ENCODE measurements at regions not wholly inside any gene's neighbourhood (a gene's known extent, or its start where the extent isn't known, plus 50 kb on each side); places are given as distances from the start of the nearest gene placed in this dataset.

DNA sequence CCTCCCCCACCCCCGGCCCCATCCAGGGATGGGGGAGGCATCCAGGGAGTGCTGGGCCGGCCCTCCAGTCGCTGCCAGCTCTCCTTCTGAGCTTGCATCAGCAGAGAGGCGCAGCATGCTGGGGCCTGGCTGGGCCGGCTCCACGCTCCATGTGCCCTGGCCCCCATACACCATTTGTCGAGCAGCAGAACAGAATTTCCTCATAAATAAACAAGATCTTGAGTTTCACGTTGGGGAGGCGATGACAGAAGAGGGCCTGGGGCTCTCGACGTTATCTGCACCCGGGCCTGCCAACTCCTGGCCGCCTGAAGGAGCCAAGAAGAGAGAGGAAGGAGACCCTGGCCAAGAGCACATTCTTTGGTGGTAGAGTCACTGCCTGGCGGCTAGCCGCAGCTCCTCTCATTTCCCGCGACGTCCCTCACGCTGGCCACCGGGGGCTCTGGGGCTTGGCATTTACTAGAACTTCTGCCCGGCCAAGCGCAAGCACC lies 177.0 kb downstream of the FGF18 start:
- WGBS (ENCODE audit: insufficient coverage), result over 99% methylated on average over 16 of the region's 22 CpGs
- ChIA-PET POLR2A (no interaction called here), CTCF (no interaction called here)
- no peaks in the 10 kb centered on the region for H3K36me3 ChIP-seq (ENCODE audit: control insufficient read depth in 4 of 4, insufficient read depth in 4 of 4, low read length in 3 of 4)
- H3K27ac ChIP-seq (ENCODE audit: insufficient read depth in 1 of 2, low read depth in 1 of 2, low read length in 2 of 2, poor library complexity in 1 of 2, severe bottlenecking in 2 of 2), result no peak overlapping the region
- H3K9me3 ChIP-seq (ENCODE audit: control extremely low read depth in 1 of 5, control insufficient read depth in 4 of 5, insufficient read depth in 2 of 5, low read depth in 1 of 5, low read length in 4 of 5), result no peaks in the 10 kb centered on the region
- no peak overlapping the region for H3K4me3 ChIP-seq (ENCODE audit: control insufficient read depth in 1 of 7, extremely low read depth in 1 of 7, insufficient read depth in 4 of 7, low read depth in 2 of 7, low read length in 6 of 7)
- H3K27me3 ChIP-seq (replicated peaks in 2 of 5; ENCODE audit: control insufficient read depth in 4 of 5, insufficient read depth in 5 of 5, low read length in 4 of 5), result no peaks in the 10 kb centered on the region
- peaks cover 0 to 23% (median 19%) of the 10 kb centered on the region in 4 experiments for H3K4me1 ChIP-seq (ENCODE audit: control extremely low read depth in 1 of 4, control insufficient read depth in 4 of 4, insufficient read depth in 4 of 4, low read length in 3 of 4)
- DNase-seq, result no peak

DNA sequence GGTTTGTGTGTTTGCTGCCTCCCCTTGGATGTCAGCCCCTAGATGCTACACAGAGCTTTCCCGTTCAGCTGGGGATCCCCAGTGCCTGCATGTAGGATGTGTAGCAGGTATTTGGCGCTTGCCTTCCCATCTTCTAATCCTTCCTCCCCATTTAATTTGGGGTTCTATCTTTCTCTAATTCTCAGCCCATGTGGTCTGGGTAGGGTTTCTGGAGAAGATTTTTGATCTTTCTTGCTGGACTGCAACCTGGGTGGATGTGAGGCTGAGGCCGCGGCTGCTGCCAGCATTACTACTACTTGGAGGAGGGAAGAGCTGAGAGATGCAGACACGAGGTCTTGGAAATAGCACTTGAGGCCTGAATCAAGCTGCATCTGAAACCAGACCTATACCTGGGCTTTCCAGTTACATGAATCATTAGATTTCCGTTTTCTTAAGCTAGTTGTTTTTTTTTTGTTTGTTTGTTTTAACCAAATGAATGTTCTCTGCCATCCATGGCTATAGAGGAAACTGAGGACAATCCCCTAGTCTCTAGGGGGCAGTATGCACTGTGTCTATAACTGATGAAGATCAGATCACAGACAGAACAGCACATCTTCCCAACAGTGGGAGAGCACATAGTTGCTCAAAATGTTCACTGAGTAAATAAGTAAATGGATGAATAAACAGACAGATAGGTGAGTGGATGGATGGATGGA lies 178.6 kb downstream of the FGF18 start:
- POLR2A ChIA-PET, result no interaction called here
- peaks cover 7 to 39% (median 30%) of the 10 kb centered on the region in 4 experiments for H3K4me1 ChIP-seq (ENCODE audit: control extremely low read depth in 1 of 4, control insufficient read depth in 4 of 4, insufficient read depth in 4 of 4, low read length in 3 of 4)
- no CpG with 5 or more reads among the region's 6 CpGs for WGBS (ENCODE audit: insufficient coverage)

DNA sequence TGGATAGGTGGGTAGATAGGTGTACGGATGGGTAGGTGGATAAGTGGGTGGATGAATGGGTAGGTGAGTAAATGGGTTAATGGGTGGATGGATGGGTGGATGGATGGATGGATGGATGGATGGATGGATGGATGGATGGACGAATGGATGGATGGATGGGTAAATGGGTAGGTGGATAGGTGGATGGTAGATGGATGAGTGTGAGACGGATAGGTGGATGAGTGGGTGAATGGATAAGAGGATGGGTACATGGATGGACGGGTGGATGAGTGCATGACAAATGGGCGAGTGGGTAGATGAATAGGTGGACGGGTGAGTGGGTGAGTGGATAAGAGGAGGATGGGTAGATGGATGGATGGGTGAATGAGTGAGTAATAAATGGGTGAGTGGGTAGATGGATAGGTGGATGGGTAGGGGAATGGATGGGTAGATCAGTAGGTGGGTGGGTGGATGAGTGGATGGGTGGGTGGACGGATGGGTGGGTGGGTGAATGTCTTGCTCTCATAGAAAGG lies 179.2 kb downstream of the FGF18 start:
- H3K27ac ChIP-seq (ENCODE audit: insufficient read depth in 1 of 2, low read depth in 1 of 2, low read length in 2 of 2, poor library complexity in 1 of 2, severe bottlenecking in 2 of 2), result no peak overlapping the region
- DNase-seq, result no peak
- peaks cover 7 to 39% (median 30%) of the 10 kb centered on the region in 4 experiments for H3K4me1 ChIP-seq (ENCODE audit: control extremely low read depth in 1 of 4, control insufficient read depth in 4 of 4, insufficient read depth in 4 of 4, low read length in 3 of 4)
- H3K4me3 ChIP-seq (ENCODE audit: control insufficient read depth in 1 of 7, extremely low read depth in 1 of 7, insufficient read depth in 4 of 7, low read depth in 2 of 7, low read length in 6 of 7), result no peak overlapping the region
- H3K36me3 ChIP-seq (ENCODE audit: control insufficient read depth in 4 of 4, insufficient read depth in 4 of 4, low read length in 3 of 4), result no peaks in the 10 kb centered on the region
- H3K9me3 ChIP-seq (ENCODE audit: control extremely low read depth in 1 of 5, control insufficient read depth in 4 of 5, insufficient read depth in 2 of 5, low read depth in 1 of 5, low read length in 4 of 5), result no peaks in the 10 kb centered on the region
- no peaks in the 10 kb centered on the region for H3K27me3 ChIP-seq (replicated peaks in 2 of 5; ENCODE audit: control insufficient read depth in 4 of 5, insufficient read depth in 5 of 5, low read length in 4 of 5)
- ChIA-PET POLR2A (no interaction called here), CTCF (interaction anchor here (1.0 to 1.1 kb wide), 2 partner anchors 9 to 115 kb away, joined by 3 to 5 read pairs; no protein-coding TSS in a partner anchor)
- WGBS (ENCODE audit: insufficient coverage), result 98% methylated on average over 6 of the region's 7 CpGs

More for the DNA sequence above, 178.6 kb downstream of the FGF18 start:
- Histone ChIP-seq H3K36me3 (ENCODE audit: control insufficient read depth in 4 of 4, insufficient read depth in 4 of 4, low read length in 3 of 4) (no peaks in the 10 kb centered on the region), H3K27me3 (replicated peaks in 2 of 5; ENCODE audit: control insufficient read depth in 4 of 5, insufficient read depth in 5 of 5, low read length in 4 of 5) (no peaks in the 10 kb centered on the region), H3K9me3 (ENCODE audit: control extremely low read depth in 1 of 5, control insufficient read depth in 4 of 5, insufficient read depth in 2 of 5, low read depth in 1 of 5, low read length in 4 of 5) (no peaks in the 10 kb centered on the region), H3K27ac (ENCODE audit: insufficient read depth in 1 of 2, low read depth in 1 of 2, low read length in 2 of 2, poor library complexity in 1 of 2, severe bottlenecking in 2 of 2) (no peak overlapping the region), H3K4me3 (ENCODE audit: control insufficient read depth in 1 of 7, extremely low read depth in 1 of 7, insufficient read depth in 4 of 7, low read depth in 2 of 7, low read length in 6 of 7) (no peak overlapping the region)
- no peak for DNase-seq
- CTCF ChIA-PET, result interaction anchor here (0.6 to 1.0 kb wide), 2 partner anchors 8 to 199 kb away, joined by 3 read pairs; no protein-coding TSS in a partner anchor

DNA sequence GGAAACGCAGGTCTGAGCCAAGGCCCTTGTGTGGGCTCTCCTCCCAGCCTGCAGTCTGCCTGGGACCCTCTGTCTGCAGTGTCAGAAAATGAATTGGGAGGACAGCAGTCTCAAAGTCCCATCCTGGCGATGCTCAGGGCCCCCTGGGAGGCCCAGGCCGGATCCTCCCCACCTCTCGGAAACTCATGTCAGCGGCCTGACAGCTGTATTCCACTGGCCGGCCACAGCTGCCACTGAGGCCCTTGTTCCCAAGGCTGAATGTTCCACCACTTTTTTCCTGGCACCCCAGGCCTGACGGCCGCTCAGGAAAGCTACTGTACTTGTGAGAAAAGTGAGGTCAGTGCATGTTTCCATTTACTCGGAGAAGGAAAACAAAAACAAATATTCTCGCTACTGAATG lies 180.0 kb downstream of the FGF18 start:
- ChIA-PET POLR2A (no interaction called here), CTCF (interaction anchor here (1.1 kb wide), 1 partner anchor 115 kb away, joined by 5 read pairs; no protein-coding TSS in a partner anchor)
- Histone ChIP-seq H3K27me3 (replicated peaks in 2 of 5; ENCODE audit: control insufficient read depth in 4 of 5, insufficient read depth in 5 of 5, low read length in 4 of 5) (no peaks in the 10 kb centered on the region), H3K4me3 (ENCODE audit: control insufficient read depth in 1 of 7, extremely low read depth in 1 of 7, insufficient read depth in 4 of 7, low read depth in 2 of 7, low read length in 6 of 7) (no peak overlapping the region), H3K4me1 (ENCODE audit: control extremely low read depth in 1 of 4, control insufficient read depth in 4 of 4, insufficient read depth in 4 of 4, low read length in 3 of 4) (peaks cover 7 to 35% (median 29%) of the 10 kb centered on the region in 4 experiments), H3K9me3 (ENCODE audit: control extremely low read depth in 1 of 5, control insufficient read depth in 4 of 5, insufficient read depth in 2 of 5, low read depth in 1 of 5, low read length in 4 of 5) (no peaks in the 10 kb centered on the region), H3K27ac (ENCODE audit: insufficient read depth in 1 of 2, low read depth in 1 of 2, low read length in 2 of 2, poor library complexity in 1 of 2, severe bottlenecking in 2 of 2) (no peak overlapping the region), H3K36me3 (ENCODE audit: control insufficient read depth in 4 of 4, insufficient read depth in 4 of 4, low read length in 3 of 4) (no peaks in the 10 kb centered on the region)
- no peak for DNase-seq
- WGBS (ENCODE audit: insufficient coverage), result 61% methylated on average over 6 of the region's 10 CpGs

DNA sequence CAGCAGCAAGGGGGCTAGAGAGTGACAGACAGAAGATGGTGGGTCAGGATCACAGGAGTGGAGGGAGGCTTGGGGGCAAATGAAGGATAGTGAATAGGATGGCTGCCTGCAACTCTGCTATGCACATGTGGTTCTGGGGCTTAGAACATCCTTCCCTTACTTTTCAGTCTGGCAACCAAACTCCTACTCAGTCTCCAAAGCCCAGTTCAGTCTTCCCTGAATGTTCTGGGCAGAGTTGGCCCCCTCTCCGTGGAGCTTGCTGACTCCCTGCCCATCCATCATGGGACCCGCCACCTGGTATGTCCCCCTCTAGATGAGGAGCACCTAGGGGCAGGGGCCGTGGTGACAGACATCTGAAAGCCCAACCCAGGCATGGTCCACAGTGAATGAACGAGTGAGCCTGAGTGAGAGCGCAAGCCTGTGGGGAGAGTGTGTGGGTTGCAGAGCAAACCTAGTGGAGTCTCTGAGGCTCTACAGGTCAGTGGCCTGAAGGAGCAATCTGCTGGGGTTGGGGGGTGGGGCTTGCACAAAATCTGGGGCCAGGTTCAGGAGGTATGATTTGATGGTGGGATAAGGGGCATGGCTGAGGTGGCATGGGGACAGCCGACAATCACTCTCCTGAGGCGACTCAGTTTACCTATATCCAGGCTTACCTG lies 180.6 kb downstream of the FGF18 start:
- Histone ChIP-seq H3K27ac (ENCODE audit: insufficient read depth in 1 of 2, low read depth in 1 of 2, low read length in 2 of 2, poor library complexity in 1 of 2, severe bottlenecking in 2 of 2) (no peak overlapping the region), H3K36me3 (ENCODE audit: control insufficient read depth in 4 of 4, insufficient read depth in 4 of 4, low read length in 3 of 4) (no peaks in the 10 kb centered on the region), H3K4me1 (ENCODE audit: control extremely low read depth in 1 of 4, control insufficient read depth in 4 of 4, insufficient read depth in 4 of 4, low read length in 3 of 4) (peaks cover 7 to 35% (median 29%) of the 10 kb centered on the region in 4 experiments), H3K27me3 (replicated peaks in 2 of 5; ENCODE audit: control insufficient read depth in 4 of 5, insufficient read depth in 5 of 5, low read length in 4 of 5) (no peaks in the 10 kb centered on the region), H3K4me3 (ENCODE audit: control insufficient read depth in 1 of 7, extremely low read depth in 1 of 7, insufficient read depth in 4 of 7, low read depth in 2 of 7, low read length in 6 of 7) (peak overlapping the region in 2 of 7 experiments; percentile 43 to 64), H3K9me3 (ENCODE audit: control extremely low read depth in 1 of 5, control insufficient read depth in 4 of 5, insufficient read depth in 2 of 5, low read depth in 1 of 5, low read length in 4 of 5) (no peaks in the 10 kb centered on the region)
- CTCF ChIA-PET, result interaction anchor here (1.0 to 2.7 kb wide), 3 partner anchors 16 to 122 kb away, joined by 3 to 10 read pairs (median 5); no protein-coding TSS in a partner anchor
- POLR2A ChIA-PET, result interaction anchor here (1.1 kb wide), 1 partner anchor 8 kb away, joined by 3 read pairs; no protein-coding TSS in a partner anchor
- WGBS (ENCODE audit: insufficient coverage), result 89% methylated on average over 6 of the region's 7 CpGs
- DNase-seq, result peak in 2 of 3 donors; percentile 7 to 22

DNA sequence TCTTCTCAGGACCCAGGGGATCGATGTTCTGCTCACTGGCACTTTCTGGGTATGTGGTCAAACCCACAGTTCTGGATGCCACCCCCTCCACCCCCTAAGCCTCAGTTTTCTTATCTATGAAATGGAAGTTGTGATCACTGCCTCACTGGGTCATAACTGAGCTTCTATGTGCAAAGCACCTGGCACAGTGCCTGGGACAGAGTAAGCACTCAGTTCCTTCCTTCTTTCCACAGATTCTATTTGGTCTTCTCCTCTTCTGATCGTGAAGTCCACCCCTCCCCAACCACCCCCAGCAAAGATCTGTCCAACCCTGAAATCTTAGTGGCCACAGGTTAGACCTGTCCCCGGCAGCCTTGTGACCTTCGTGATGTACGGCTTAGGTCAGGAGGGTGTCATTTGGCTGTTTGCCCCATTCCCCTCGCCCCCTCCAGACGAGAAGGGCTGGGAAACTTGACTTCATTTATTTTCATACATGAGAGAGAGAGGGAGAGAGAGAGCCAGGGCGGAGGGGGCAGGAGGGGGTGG lies 181.4 kb downstream of the FGF18 start:
- 0% methylated on average over 4 of the region's 8 CpGs for WGBS (ENCODE audit: insufficient coverage)
- Histone ChIP-seq H3K4me1 (ENCODE audit: control extremely low read depth in 1 of 4, control insufficient read depth in 4 of 4, insufficient read depth in 4 of 4, low read length in 3 of 4) (peaks cover 7 to 35% (median 29%) of the 10 kb centered on the region in 4 experiments), H3K27me3 (replicated peaks in 2 of 5; ENCODE audit: control insufficient read depth in 4 of 5, insufficient read depth in 5 of 5, low read length in 4 of 5) (no peaks in the 10 kb centered on the region), H3K27ac (ENCODE audit: insufficient read depth in 1 of 2, low read depth in 1 of 2, low read length in 2 of 2, poor library complexity in 1 of 2, severe bottlenecking in 2 of 2) (peak overlapping the region; percentile 20 to 56), H3K4me3 (ENCODE audit: control insufficient read depth in 1 of 7, extremely low read depth in 1 of 7, insufficient read depth in 4 of 7, low read depth in 2 of 7, low read length in 6 of 7) (peak overlapping the region in 5 of 7 experiments; percentile 23 to 69 (median 48)), H3K9me3 (ENCODE audit: control extremely low read depth in 1 of 5, control insufficient read depth in 4 of 5, insufficient read depth in 2 of 5, low read depth in 1 of 5, low read length in 4 of 5) (no peaks in the 10 kb centered on the region), H3K36me3 (ENCODE audit: control insufficient read depth in 4 of 4, insufficient read depth in 4 of 4, low read length in 3 of 4) (no peaks in the 10 kb centered on the region)
- POLR2A ChIA-PET, result interaction anchor here (1.1 kb wide), 1 partner anchor 9 kb away, joined by 3 read pairs; no protein-coding TSS in a partner anchor
- peak in 1 of 3 donors; percentile 57 for DNase-seq
- CTCF ChIA-PET, result interaction anchor here (1.0 to 2.7 kb wide), 2 partner anchors 15 to 121 kb away, joined by 3 to 10 read pairs; no protein-coding TSS in a partner anchor
